ENCODE measurements at regions not wholly inside any gene's neighbourhood (a gene's known extent, or its start where the extent isn't known, plus 50 kb on each side); places are given as distances from the start of the nearest gene placed in this dataset.
"Not testable (repeated sequence)": the region's sequence is repeated elsewhere in the genome, so short reads cannot be mapped to it uniquely, and the experiment has no call there.

DNA sequence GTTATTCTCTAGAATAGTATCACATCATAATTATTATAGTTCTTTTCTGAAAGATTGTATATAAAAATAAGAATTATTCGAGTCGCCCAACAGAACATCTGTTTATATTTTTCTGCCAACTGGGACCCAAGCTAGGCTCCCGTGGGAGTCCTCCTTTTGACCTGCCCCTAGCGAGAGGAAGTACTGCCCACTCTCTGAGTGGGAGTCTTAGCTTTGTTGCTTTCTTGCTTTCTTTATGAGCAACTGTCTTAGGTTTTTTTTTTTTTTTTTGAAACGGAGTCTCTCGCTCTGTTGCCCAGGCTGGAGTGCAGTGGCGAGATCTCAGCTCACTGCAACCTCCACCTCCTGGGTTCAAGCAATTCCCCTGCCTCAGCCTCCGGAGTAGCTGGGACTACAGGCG is 202.0 kb upstream of the ZNF184 start:
- DNase-seq (ENCODE audit: low read depth) = no peak

GRCh38 chr6:27672113-27672799 is 199.4 kb upstream of the ZNF184 start:
- no peak for DNase-seq (ENCODE audit: low read depth)

GRCh38 chr6:27669624-27670301 is 196.9 kb upstream of the ZNF184 start:
- no peak for DNase-seq (ENCODE audit: low read depth)

- DNase-seq (ENCODE audit: low read depth) = no peak
Measured at GRCh38 chr6:27669295-27669623, 196.4 kb upstream of the ZNF184 start.

- DNase-seq (ENCODE audit: low read depth) = no peak
Measured at GRCh38 chr6:27668442-27669294, 195.8 kb upstream of the ZNF184 start.

DNA sequence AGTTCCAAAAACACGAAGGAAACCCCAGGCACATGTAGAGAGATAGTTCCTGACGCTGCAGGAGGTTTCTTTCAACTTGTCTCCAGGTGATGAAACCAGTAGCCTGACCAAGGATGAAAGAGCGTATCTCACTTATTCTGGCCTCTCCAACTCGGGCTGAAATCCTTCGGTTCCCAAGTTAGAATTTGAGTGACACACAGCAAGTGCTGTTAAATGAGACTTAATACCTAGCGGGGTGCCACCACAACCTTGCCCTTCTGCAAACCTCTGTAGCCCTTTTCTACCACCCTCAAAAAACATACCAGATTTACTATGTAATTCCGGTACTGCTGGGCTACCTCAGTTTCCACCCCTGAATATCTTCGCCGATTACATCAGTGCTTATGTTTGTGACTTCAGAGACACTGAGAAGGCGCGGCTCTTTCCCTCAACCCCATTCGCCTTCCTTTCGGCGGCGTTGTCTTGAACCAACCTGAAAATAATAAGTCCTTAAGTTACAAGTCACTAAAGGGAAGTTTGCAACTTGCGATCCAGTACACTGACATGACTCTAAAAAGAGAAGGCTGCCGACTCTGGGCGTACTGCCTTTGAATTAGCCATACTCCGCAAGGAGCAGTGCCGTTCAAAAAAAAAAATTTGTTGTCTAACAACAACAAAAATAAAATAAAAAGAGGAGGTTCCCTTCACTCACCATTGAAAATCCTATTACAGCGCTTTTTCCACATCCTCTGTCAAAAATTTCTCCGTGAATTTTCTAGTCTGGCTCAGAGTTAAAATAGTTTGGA is 194.9 kb upstream of the ZNF184 start:
- no peak for DNase-seq (ENCODE audit: low read depth)

DNA sequence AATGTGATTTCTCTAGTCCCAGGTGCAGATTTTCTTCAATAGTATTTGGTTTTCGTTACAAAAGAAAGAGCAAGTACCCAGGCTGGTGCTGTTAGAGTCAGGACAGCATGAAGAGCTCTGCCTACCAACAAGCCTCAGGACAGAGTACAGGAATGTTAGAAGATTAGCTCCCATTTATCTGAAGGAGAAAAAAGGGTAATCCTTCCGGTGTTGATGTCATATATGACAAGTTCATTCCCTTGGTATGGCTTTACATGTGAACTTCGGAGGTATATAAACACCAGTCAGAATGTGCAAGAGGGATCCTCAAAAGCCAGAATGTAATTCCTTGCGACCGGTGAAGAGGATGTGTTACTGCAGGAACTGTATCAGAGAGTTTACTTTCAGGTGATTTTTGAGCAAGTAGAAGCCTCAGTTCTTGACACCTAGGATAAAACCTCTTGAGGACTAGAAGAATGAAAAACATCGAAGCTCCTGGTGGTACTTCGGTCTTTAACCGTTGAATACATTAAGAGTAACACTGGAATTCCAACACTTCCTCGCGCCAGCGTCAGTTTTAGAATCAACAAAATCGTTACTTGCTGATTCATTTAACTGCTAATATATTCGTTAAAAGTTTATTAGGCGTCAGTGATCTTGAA is 194.2 kb upstream of the ZNF184 start:
- DNase-seq (ENCODE audit: low read depth) = no peak

DNA sequence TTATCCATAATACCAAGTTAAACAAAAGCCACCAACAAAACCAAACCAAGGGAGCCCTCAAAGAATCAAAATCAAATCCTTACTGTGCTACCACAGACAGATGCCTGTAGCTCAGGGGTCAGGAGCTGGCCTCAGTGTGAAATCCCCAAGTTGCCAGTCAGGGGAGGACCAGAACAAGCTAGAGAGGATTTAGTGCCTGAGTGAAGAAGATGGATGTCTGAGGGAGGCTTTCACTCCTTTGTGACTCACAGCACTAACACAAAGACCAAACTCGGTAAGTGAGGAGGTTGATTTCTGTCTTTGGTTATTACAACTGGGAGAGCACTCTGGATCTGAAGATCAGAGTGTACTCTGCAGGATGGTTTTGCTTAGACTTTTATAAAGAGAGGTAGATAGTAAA is 189.9 kb upstream of the ZNF184 start:
- DNase-seq (ENCODE audit: low read depth) = no peak

GRCh38 chr6:27662212-27662611 is 189.3 kb upstream of the ZNF184 start:
- not testable (repeated sequence) for DNase-seq (ENCODE audit: low read depth)

DNA sequence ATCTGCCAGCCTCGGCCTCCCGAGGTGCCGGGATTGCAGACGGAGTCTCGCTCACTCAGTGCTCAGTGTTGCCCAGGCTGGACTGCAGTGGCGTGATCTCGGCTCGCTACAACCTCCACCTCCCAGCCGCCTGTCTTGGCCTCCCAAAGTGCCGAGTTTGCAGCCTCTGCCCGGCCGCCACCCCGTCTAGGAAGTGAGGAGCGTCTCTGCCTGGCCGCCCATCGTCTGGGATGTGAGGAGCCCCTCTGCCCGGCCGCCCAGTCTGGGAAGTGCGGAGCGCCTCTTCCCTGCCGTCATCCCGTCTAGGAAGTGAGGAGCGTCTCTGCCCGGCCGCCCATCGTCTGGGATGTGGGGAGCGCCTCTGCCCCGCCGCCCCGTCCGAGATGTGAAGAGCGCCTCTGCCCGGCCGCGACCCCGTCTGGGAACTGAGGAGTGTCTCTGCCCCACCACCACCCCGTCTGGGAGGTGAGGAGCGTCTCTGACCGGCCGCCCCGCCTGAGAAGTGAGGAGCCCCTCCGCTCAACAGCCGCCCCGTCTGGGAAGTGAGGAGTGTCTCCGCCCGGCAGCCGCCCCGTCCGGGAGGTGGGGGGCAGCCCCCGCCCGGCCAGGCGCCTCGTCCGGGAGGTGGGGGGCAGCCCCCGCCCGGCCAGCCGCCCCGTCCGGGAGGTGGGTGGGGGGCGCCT is 180.4 kb upstream of the ZNF184 start:
- not testable (repeated sequence) for DNase-seq (ENCODE audit: low read depth)

DNA sequence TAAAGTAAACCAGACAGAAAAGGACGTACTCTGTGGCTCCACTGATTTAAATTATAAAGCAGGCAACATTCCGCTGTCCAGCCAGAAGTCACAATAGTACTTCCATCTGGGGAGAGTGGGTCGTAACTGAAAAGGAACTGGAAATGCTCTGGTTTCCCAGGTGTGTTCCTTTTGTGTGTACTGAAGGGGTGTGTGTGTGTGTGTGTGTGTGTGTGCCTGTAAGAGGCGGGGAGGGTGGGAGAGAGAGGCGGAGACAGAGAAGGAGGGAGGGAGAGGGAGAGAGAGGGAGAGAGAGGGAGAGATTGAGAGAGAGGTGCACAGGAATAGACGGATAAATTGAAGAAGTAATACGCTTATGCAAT is 178.4 kb upstream of the ZNF184 start:
- no peak for DNase-seq (ENCODE audit: low read depth)

DNA sequence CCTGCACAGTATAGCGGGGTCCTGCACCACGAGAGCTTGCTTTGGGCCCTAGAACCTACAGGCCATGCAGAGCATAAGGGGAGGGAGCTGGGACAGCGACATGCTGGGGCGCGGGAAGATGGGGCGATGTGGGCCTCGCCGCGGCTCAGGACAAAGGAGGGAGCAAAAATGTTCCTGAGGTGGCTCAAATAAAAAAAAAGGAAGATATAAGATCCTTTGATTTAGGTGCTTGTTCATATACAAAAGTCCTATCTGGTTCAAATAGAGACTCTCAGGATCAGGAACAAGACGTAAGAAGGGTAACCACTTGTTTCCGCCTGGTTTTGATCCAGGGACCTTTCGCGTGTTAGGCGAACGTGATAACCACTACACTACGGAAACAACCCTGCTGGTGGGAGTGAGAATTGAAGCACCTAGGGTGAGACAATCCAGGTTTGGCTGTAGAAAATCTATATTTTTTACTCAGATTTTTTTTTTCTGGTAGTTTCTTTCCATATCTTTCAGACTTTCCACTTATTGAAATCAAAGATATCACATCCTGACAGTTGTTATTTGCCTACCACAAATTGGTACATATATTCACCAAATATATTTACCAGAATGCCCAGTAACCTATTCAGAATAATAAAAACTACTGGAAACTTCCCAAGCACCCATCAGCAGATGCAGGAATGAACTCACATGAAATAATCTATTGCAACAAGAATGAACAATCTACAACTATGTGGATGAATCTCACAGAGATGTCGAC is 177.9 kb upstream of the ZNF184 start:
- no peak for DNase-seq (ENCODE audit: low read depth)

DNA sequence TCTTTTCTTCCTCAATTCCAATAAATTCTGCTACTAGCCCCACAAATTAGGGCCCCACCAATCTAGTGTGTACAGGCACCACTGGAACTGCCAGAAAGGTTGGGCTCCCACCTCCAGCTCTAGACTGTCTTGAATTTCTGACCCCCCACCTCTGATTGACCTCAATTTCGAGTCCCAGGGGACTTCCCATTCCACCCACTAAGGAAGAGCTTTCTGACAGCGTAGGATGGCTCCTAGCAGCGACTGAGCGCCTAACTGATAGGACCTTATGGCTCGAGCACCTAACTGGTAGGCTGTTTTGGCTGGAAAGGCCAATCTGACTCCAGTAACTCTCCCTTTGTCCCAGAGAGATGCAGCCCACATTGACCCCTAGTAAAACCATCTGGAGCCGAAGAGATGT is 171.6 kb upstream of the ZNF184 start:
- no peak for DNase-seq (ENCODE audit: low read depth)

GRCh38 chr6:27642744-27643456 is 170.0 kb upstream of the ZNF184 start:
- DNase-seq (ENCODE audit: low read depth) = no peak

GRCh38 chr6:27635886-27636285 is 163.0 kb upstream of the ZNF184 start:
- not testable (repeated sequence) for DNase-seq (ENCODE audit: low read depth)

DNA sequence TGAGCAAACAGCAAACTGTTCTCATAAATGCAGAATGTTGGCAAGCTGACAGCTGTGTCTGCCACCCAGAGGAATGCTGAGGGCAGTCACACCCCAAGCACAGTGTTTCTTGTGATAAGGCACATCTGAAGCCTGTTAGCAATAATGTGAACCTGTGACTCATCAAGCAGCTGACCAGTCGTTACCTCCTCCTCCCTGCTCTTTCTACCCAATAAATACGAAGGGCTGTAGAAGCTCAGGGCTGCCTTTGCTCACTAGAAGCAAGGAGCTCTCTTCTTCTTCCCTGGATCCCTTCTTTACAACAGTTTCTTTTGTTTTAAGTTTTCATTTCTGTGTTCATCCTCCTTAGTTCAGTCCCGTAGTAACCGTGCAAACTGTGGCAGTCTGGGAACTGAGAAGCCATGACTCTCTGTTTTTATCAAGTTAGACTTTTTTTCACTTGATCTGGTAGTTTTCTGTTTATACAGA is 160.3 kb upstream of the ZNF184 start:
- DNase-seq (ENCODE audit: low read depth) = not testable (repeated sequence)

DNA sequence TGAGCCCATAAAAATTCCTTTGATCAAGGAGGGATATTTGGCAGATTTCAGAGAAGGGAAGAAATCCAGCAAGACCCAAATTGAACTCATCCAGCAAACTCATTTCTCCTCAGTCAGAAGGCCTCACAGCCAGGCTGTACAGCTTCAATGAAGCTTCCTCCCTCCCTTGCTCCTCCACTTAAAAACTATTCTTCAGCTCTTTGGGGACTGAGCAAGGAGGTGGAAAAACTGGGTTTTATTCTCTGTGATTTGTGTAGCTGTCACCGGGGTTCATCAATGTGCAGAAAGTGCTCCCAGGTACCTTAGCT is 158.7 kb upstream of the ZNF184 start:
- no peak for DNase-seq (ENCODE audit: low read depth)

DNA sequence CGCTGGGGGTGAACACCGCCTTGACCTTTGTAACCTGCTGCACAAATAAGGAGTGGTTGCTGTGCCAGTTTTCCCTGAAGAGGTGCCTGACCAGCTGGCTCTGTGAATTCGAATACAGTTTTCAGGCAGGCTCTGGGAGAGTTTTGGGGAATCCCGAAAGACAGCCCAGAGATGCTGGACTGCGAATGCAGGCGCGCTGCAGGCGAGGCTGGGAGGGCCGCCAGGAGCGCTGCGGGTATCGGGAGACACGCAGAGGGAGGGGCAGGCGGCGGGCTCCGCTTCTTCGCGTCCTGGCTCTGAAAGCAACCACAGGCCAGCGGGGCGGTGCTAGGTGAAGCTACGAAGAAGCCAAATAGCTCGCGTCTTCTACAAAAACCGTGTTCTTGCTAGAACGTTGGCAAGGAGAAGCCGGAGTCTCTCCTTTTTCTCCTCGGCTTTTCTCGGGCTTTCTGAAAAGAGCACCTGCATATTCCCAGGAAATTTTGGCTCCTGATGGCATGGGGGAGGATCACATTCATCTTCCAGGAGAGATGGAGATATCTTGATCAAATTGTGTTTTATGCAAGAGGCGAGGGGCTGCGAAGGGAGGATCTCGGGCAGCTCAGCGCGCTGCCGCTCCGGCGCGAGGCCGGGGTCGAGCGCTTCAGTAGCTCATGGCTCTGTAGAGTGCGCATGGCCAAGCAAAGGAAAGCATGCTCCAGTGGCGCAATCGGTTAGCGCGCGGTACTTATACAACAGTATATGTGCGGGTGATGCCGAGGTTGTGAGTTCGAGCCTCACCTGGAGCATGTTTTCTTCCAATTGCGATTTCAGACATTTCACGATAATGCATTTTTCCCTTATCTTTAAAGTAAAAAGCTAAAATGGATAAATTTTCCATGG is 158.1 kb upstream of the ZNF184 start:
- no peak for DNase-seq (ENCODE audit: low read depth)

- DNase-seq (ENCODE audit: low read depth) = no peak
Measured at GRCh38 chr6:27624694-27625262, 151.9 kb upstream of the ZNF184 start.
